CD4-positive, alpha-beta T cell treated with Interleukin-17A for 4 hours (primary cell): ENCODE measurements at regions not wholly inside any gene's neighbourhood (a gene's known extent, or its start where the extent isn't known, plus 50 kb on each side); places are given as distances from the start of the nearest gene placed in this dataset.

Source experiments
- DNase-seq: peaks from one replicate; pipeline ENCODE4 v3.0.0-alpha.2; 2020; ENCODE audit warnings: mixed read lengths

DNA sequence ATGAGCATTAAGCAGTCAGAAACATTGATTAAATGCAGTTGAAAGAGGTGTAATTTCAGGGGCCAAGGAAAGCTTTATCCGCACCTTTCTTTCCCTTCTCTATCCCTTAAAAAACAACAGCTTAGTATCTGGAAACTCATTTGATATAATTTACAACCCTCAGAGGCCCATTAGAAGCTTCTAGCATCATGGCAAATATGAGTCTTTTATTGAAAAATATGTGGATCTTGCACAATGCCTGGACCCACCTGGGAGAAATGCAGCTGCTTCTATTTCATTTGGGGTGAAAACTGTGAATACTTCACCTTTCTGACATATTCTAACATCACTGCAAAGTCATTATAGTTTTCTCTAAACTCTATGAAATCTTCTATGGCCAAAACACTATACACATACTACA, 492.2 kb upstream of the PSMD7 start:
- no peak for DNase-seq

DNA sequence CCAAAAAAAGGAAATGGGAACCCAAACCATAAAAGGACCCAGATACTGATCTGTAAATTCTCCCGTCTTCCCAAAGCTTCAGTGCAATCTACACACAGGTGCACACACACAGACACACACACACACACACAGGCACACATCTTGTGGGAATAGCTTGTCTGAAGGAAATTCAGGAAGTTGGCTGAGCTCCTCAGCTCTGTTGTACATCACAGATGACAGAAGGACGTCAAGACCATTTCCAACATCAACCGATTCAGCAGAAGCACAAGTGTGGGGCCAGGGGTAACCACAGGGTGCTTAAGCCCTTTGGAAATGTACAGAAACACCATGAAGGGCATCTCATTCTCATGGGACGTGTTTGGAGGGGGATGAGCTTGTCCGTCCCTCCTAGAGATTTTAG, 498.1 kb upstream of the PSMD7 start:
- DNase-seq = no peak

DNA sequence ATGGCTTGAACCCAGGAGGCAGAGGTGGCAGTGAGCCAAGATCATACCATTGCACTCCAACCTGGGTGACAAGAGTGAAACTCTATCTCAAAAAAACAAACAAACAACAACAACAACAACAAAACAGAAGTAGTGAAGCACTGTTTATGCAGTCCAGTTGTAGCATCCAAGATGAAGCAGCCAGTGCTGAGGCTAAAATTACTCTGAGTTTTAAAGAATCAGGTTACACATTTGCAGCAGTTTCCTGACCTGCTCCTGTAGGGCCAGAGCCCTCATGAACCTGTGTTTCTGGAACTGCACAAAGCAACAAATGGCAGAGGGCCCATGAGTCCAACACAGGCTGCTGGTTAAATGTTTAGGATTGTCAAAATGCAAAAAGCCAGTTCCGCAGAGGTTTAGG, 499.5 kb upstream of the PSMD7 start:
- no peak for DNase-seq

DNA sequence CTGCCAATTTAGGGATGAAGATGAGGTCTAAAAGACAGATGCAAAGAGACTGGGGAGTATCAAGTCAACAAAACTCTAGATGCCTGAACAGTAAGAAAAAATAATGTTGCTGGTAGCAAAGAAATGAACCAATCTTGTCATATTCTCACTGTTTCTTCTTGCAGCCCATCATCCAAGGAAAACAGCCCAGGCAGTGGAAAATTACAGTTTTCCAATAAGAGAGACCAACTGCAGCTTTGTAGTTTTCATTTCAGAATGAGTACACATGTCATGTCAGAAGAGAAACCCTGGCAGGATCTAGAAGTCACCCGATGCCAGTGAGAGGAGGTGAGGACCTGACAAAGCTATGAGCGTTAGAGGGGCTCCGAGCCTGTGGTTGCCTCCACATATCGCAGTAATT, 500.4 kb upstream of the PSMD7 start:
- DNase-seq = no peak

DNA sequence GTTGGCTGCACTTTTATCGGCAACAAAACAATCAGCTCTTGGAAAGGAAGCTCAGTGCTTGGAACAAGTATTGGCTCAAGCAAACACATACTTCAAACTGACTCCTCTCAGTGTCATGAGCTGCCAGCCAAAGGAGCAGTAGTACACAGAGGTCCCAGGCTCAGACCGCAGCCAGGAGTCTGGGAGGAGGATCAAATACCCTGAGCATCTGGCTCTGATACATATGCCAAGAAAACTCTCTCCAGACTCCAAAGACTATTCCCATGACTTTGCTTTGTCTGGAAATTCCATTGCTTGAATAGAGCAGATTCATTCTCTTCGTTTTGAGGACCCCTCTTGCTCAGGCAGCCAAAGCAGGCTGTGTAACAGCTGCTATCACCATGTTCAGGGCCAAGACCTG, 501.6 kb upstream of the PSMD7 start:
- DNase-seq = no peak

DNA sequence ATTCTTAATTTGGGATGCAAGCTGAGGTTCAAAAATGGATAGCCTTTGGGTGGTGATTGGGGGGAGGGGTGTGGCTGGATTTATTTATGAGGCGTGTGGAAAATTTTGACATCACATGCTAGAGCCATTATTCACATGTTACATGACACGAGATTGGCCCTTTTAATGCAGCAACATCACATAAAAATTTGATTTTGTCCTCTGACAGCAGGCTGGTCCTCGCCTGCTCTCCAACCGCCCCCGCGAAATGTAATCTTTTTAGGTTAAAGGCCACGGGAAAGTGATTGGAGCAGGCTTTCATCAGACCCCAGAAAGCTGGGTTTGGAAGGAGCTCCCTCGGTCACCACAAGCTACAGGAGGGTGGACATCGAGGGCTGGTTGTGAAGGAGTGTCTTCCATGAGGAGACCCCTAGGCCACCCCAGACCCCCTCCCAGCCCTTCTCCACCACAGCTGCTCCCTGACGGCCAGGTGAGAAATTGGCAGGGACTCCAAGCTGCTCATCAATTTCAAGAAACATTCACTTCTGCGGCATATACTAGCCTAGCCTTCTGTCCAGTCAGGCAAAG, 502.7 kb upstream of the PSMD7 start:
- no peak for DNase-seq

DNA sequence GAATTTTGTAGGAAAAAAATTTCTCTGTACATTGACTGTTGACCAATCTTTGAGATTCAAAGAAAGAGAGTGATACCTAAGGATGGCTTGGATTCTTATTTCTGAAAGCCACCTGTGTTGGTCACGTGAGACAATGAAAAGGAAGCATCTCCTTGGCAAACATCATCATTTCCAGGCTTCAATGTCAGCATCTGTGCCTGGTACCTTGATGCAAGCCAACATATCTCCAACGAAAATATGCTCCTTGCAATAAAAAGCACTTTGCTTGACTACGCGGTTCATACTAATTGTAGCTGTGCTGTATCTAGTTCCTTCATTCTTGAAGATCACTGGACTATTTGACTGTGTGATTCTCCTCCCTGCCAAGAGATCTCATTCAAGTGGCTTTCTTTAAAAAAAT, 503.4 kb upstream of the PSMD7 start:
- no peak for DNase-seq

DNA sequence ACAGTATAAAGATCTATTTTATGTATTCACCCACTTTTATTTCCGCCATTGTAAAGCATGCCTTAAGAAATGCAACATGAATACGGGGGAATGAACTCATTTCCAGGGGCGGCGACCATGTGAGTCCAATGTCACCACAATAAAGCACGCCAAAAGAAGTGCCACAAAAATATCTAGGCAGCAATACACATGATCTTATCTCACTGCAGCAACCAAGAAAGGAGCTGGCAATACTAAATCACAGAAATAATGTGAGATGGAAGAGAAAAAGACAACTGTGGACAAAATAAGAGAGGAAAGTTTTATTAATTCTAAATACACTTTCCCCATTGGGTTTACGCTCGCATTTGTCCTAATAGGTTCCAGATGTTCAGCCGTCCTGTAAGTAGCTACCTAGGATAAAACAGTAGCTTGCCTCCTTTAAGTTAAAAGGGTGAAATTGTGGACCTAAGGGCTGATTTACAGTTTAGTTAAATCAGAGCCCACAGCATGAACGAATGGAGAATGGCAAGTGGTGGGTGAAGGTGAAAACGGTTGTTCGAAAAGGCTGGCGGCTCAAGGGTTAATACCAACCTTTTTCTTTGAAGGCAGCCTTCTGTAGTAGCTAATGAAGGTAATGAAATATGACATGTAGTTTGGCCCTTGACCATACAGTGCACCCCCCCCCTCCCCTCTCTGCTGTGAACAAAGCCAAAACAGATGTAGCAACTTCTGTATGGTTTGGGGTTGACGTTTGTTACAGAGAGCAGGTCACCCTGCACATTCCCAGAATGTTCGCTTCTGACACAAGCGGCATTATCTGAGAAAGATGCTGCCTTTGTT, 504.2 kb upstream of the PSMD7 start:
- DNase-seq = no peak

DNA sequence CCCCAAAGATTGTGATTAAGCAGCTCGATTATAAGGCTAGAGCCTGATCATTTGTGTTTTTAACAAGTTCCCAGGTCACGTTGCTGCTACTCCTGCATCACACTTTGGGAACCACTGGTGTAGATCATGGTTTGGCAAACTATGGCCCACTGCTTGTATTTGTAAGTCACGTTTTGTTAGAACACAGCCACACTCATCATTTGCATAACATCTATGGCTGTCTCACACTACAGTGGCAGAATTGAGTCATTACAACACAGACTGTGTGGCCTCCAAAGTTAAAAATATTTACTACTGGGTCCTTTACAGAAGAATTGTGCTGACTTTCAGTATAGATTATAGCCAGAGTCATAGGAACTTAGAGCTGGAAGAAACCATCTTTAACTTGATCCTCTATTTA, 515.3 kb upstream of the PSMD7 start:
- no peak for DNase-seq

DNA sequence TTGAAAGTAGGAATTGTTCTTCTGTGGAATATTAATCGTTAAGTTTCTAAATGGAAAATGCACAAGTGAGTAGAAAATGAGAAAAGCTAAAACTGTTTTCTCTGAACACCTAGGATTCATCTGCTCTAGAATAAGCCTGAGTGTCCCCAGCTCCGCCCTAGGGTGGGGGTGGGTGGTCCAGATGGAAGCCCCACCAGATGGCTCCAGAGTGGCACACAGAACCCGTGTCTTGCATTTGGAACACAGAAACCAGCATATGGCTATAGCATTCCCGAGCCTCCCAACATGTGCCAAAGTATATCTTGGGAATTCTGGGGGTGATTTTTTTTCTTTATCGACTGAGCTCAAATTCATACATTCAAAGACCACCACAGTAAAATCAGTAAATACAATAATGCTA, 517.7 kb upstream of the PSMD7 start:
- DNase-seq = no peak

DNA sequence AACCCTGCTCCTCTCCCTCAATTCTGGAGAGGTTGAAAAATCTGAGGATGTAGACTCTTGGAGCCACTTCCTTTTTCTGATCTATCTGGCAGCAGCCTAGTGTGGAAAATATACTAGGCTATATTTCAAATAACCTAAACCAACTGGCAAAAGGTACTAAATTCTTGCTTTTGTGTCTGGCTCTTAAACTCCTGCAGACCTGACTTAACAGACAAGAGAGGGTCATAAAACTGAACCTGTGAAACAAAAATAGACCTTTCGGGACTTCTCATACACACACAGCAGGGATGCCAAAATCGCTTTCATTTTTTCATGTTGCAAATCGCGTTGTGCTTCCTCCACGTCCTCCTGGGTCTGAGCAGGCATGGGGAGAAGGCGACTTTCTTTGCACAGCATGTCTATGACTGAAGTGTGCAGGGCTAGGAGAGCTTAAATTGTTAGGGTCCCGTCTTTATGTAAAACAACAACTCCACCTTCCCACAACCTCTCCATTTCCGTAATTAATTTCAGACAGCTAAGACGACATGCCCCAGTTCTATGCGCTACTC, 520.7 kb upstream of the PSMD7 start:
- DNase-seq = no peak

DNA sequence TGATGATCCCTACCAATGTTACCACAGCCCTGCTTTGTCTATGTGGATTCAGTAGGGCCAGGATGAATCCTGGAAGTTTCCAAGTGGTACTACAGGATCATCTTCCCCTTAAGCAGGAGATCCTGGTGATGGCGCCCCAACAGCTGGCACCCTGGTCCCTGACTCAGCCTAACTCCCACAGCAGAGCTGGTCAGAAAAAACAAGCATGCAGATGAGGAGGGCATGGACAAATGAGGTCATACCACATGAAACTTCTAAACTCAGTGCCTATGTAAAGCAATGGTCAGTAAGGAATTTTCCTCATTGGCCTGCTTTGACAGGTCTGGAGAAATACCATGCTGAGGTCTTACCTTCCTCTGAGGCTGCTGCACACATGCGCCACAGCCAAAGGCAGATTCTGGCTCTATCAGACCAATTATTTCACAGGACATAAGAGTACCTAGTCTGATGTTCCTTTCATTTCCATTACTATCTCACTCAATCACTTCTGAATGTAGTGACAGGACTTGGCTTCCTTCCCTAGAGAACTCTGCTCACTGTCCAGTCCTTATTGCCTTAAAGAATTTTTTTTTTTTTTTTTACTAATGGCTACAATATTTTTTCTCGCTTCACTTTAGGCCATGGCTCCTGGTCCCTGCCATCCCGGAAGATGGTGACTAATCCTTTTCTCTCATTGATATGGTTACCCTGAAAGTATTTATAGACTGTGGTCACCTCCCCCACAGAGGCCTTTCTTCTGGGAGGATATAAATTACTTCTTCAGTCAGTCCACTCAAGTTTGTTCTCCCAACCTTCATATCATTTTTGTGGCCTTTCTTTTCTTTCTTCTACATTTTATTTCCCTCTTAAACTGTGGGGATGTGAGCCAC, 525.2 kb upstream of the PSMD7 start:
- DNase-seq = no peak

DNA sequence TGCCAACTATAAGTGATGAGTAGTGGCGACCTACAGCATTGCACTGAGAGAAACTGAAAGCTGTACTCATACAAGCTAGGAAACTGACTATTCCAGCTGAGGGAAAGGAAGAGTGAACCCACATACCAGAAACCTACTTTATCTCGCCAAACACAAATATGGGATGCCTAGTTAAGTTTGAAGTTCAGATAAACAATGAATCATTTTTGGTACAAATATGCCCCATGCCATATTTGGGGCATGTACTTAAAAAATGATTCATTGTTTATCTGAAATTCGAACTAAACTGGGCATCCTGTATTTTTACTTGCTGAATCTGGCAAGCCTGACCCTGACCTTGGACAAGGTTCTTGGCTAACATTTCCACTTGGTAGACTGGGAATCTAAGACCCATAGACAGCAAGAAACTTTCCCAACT, 527.8 kb upstream of the PSMD7 start:
- no peak for DNase-seq

DNA sequence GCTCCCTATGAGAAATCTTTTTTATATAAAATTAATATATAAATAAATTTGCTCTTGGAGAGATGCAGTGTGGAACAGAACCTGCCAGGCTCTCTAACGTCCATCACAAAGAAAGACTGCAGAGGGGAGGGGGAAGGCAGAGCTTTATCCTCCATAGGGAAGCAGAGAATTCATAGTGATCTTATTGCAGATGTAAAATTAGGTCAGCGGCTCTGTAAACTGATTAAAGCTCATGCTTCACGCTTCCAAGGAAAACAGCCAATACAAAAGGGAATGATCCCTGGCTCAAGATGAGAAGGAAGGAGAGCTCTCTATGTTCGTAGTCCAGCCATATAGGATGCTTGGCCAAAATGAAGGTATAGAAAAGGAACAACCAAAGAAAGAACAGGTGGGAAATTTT, 532.3 kb upstream of the PSMD7 start:
- DNase-seq = no peak

DNA sequence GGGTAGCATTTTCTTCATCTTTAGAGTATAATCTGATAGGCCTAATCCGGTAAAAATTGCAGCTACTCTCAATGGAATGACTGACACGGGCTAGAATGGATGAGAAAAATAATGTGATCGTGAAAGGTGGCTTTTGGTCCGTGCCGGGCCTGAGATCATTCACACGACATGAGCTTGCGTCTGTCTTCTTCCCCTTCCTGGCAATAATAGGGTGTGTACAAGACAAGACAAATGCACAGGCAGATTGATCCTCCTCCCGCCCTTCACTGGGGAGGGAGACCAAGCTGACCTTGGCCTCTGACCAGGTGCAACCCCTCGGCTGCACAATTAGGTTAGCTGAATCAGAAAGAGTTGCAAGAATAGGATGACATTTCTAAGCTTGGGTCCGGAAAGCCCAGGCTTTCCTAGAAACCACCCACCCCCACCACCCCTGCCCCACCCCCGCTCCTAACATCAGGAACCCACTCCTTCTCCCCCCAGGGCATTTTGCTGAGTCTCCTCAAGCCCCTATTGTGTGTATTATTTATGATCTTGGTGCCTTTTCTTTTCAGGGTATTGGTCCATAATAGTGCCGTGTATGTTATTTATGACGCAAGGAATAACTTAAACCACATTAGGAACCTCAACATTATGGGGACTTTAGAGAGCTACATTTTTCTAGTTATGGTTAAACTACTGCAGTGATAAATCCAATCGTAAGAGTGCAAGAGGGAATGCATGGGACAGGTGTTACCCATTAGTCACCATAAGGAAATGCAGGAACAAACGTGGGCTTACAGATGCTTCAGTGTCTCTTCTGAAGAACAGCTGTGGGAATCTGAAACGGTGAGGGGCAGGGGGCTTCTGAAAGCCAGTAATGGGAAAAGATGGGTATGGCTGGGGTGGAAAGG, 540.1 kb upstream of the PSMD7 start:
- DNase-seq = no peak

DNA sequence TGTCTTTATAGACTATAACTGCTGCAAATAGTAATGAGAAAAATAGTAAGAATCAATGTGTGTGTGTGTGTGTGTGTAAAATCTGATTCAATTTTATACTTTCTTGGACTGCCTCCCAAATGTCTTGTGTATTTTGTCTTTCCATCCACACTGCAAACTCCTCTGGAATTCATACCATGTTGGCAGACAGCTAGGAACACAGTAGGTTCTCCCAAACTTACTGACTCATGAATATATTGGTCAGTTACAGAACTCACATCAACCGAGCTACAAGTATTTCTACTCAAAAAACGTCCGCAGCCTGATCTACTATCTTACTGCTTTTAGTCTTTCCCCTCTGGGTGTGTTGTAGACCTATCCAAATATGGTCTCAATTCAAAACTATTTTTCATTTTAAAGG, 542.7 kb upstream of the PSMD7 start:
- DNase-seq = no peak

DNA sequence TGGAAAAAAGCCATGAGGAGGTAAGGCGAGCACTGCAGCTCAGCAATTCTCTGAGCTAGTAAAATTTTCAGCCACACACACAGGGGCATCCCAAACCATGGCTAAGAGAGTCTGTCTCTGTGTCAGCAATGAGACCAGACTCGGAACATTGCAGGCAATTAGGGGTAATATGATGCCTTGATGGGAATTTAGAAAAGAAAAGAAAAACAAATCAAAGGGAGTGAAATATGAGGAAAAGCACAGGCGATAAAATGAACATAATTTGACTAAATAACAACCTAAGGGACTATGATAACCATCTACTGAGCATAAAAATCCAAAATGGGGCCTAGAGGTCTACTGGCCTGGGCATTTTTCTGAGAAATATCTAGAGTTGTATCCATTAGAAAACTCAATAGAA, 546.0 kb upstream of the PSMD7 start:
- no peak for DNase-seq

DNA sequence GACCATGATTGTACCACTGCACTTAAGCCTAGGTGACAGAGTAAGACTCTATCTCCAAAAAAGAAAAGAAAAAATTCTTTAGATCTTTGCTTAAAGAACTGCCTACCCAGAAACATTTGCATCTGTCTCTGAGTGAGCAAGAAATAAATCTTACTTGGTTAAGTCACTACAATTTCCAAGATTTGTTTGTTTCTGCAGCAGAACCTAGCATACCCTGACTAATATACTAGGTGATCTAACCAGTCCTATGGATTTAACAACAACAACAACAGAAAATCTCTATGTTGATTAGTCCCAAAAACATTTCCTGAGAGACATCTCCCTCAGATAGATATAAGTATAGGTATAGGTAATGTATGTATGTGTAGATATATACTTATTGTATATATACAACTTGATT, 549.3 kb upstream of the PSMD7 start:
- no peak for DNase-seq

DNA sequence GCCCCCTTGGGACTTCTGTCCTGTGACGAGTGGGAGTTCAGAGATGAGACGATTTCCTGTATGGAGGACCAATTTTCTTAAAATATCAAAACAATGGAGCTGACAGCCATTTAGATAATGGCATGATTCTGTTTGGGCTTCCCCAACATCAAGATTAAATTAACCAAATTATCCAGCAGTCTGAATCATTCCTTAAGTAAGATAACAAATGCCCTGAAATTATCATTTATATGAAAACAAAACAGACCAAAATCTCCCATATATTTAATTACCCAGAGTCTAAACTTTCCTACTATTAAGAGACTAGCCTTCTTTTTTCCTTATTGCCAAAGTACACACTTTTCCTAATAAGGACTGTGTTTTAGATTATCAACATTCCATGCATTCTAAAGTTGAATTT, 550.1 kb upstream of the PSMD7 start:
- DNase-seq = no peak

DNA sequence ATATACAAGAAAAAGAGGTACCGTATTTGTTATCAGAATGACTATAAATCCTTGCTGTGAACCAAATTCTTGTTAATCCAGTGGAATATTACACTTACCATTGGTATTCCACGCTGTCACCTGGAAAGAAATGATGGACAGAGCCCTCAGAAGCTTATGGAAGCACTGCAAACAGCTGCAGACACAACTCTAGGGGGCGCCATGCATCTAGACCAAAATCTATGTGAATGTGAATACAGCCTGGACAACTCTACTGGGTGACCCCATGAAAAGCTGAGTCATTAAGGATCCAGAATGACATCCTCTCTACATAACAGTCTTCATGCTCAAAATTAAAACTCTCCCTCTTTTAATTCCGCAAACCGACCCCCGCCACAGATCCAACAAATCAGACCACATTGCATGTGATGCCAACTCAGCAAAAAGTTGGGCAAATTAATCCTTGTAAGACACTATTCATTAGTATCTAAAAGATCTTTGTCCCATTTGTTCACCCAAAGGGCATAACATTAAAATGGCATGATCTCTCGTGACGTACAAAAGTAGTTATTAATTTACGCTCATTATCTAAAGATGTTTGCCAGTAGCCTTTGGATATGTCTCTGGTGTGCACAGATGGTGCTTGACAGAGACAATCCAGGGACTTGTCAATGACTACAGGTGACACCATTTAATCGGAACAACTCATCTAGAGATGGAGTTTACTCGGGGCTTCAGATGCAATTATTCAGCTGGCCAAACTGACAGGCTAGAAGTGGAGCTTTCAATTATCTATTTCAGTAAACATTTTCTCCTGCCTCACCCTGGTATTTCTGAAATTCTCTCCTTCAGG, 552.7 kb upstream of the PSMD7 start:
- no peak for DNase-seq

DNA sequence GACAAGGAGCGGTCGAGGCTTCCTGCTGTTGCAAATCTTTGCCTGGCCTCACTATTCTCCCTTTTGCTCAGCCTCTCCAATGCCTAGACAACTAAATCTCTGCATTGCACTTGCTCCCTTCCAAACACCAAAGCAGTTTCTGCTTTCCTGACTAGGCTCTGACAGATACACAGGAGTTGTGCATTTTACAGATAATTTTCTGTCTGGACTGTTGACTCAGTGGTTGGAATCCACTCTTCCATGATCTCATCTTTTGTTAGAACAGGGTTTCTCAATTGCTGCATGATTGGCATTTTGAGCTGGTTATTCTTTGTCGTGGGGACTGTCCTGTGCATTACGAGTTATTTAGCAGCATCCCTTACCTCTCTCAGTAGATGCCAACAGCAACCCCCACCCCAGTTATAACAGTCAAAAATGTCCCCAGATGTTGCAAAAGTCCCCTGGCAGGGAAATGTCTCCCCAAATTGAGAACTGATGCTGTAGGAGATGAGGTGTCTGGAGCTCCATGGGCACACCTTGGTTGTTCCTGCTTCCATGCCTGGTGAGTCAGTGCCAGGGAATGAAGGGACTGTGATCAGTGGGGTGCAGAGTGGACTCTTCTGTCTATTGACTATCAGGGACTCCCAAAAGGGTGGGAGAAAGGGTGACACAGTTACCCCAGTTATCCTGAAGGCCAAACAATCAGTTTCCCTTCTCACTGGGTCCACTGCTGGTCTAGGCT, 557.4 kb upstream of the PSMD7 start:
- no peak for DNase-seq
